Activated T-cell treated with anti-CD3 and anti-CD28 coated beads, Interleukin-2, amount 50 U/mL, for 4 hours (primary cell): ENCODE measurements at regions not wholly inside any gene's neighbourhood (a gene's known extent, or its start where the extent isn't known, plus 50 kb on each side); places are given as distances from the start of the nearest gene placed in this dataset.

ENCODE experiments used
- ATAC-seq, 2 donors: fragments of 200-7000 bp; cut with Tn5 transposase; one replicate each; pipeline ENCODE4 v1.10.0; 2021
- DNase-seq: peaks from one replicate; pipeline ENCODE4 v3.0.0-alpha.2; 2020
- H3K27me3 Mint-ChIP-seq: one replicate; pipeline ENCODE4 v1.8.0; 2021; ENCODE audit warnings: low read depth, mixed read lengths
- H3K36me3 Mint-ChIP-seq: one replicate; pipeline ENCODE4 v1.8.0; 2022; ENCODE audit warnings: mixed read lengths; ENCODE audit not compliant: insufficient read depth
- H3K4me1 Mint-ChIP-seq: one replicate; pipeline ENCODE4 v1.8.0; 2021; ENCODE audit warnings: low read depth, mixed read lengths
- H3K4me3 Mint-ChIP-seq: one replicate; pipeline ENCODE4 v1.8.0; 2021; ENCODE audit warnings: mild to moderate bottlenecking, moderate library complexity, mixed read lengths
- H3K9me3 Mint-ChIP-seq: one replicate; pipeline ENCODE4 v1.8.0; 2021; ENCODE audit warnings: mixed read lengths

GRCh38 chr13:58238972-58239773 lies 607.6 kb downstream of the PCDH17 start:
- Mint-ChIP-seq H3K9me3 (peaks cover 21% of the 10 kb centered on the region), H3K27me3 (no peaks in the 10 kb centered on the region), H3K4me1 (no peaks in the 10 kb centered on the region), H3K4me3 (no peak overlapping the region), H3K36me3 (no peaks in the 10 kb centered on the region)
- DNase-seq (no peak), ATAC-seq (no peak)

DNA sequence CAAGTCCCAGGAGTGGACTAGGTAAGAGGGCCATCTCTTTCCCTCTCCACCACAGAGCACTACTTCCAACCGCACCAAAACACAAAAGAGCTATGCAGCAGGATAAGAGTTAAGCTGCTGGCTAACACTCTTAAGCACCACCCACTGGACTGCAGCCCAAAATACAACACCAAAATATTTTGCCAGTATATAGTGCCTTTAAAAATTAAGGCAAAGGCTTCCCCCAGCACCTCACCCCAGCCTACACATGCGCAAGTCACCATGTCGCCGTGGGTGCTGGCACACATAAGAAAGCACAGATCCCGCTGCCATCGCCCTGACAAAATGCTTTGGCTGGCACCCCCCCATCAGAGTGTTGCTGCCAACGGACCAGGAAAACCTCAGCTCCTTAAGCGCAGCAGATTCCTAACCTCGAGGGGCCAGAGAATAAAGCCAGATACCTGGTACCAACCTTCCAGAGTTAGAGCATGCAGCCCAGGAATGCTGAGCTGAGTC lies 608.3 kb downstream of the PCDH17 start:
- H3K9me3 Mint-ChIP-seq = peaks cover 28% of the 10 kb centered on the region
- no peak overlapping the region for H3K4me3 Mint-ChIP-seq
- ATAC-seq (no peak), DNase-seq (no peak)
- H3K27me3 Mint-ChIP-seq = no peaks in the 10 kb centered on the region
- no peaks in the 10 kb centered on the region for H3K4me1 Mint-ChIP-seq
- H3K36me3 Mint-ChIP-seq = no peaks in the 10 kb centered on the region

GRCh38 chr13:58247080-58247479 lies 615.5 kb downstream of the PCDH17 start:
- no peak overlapping the region for H3K4me3 Mint-ChIP-seq
- no peaks in the 10 kb centered on the region for H3K36me3 Mint-ChIP-seq
- H3K9me3 Mint-ChIP-seq = peaks cover 36% of the 10 kb centered on the region
- H3K4me1 Mint-ChIP-seq = no peaks in the 10 kb centered on the region
- no peaks in the 10 kb centered on the region for H3K27me3 Mint-ChIP-seq
- no peak for ATAC-seq
- no peak for DNase-seq

DNA sequence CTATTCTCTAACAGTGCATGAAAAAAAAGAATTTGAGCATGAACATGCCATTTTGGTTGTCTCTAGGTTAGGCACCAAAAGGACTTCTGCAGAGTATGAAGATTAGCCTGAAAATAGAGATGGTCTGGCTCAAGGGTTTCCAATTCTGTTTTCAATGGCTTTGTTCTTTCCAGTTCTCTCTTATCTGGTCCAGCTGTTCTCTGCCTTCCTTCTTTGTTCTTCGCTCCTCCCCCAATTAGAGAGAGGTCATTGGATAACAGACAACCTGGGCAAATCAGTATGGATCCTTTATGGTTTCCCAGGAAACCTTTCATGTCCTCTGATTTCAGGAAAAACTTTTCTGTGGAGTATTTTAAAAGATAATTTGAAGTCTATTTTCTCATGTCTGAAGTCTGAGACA lies 623.4 kb downstream of the PCDH17 start:
- Mint-ChIP-seq H3K4me1 (no peaks in the 10 kb centered on the region), H3K9me3 (peaks cover 26% of the 10 kb centered on the region), H3K36me3 (no peaks in the 10 kb centered on the region), H3K27me3 (no peaks in the 10 kb centered on the region), H3K4me3 (no peak overlapping the region)
- DNase-seq (no peak), ATAC-seq (no peak)

GRCh38 chr13:58266271-58266670 lies 634.7 kb downstream of the PCDH17 start:
- Mint-ChIP-seq H3K27me3 (no peaks in the 10 kb centered on the region), H3K36me3 (no peaks in the 10 kb centered on the region), H3K4me1 (no peaks in the 10 kb centered on the region), H3K9me3 (peaks cover 17% of the 10 kb centered on the region), H3K4me3 (no peak overlapping the region)
- DNase-seq = no peak
- no peak for ATAC-seq

GRCh38 chr13:58298556-58299135 lies 667.1 kb downstream of the PCDH17 start:
- ATAC-seq = no peak
- H3K36me3 Mint-ChIP-seq = no peaks in the 10 kb centered on the region
- no peaks in the 10 kb centered on the region for H3K27me3 Mint-ChIP-seq
- H3K4me1 Mint-ChIP-seq = no peaks in the 10 kb centered on the region
- DNase-seq = no peak
- H3K4me3 Mint-ChIP-seq = no peak overlapping the region
- H3K9me3 Mint-ChIP-seq = peaks cover 3% of the 10 kb centered on the region

DNA sequence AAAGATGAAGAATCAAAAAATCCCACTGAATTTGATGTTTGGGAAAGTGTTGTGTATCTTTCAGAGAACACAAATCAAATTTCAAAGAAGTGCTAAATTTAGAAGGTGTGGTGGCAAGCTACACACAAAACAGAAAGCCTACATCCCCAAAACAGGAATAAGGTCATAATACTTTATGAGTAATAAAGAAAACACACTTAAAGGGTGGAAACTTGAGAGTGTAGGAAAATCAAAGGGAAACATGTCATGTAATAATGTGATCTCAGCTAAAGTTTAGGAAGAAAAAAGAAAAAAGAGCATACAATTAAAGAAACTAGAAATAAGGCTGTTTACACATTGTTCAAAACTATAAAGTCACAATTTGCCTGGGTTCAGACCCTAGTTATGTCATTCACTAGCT lies 668.7 kb downstream of the PCDH17 start:
- ATAC-seq (no peak), DNase-seq (no peak)
- H3K9me3 Mint-ChIP-seq = peaks cover 3% of the 10 kb centered on the region
- H3K4me3 Mint-ChIP-seq = no peak overlapping the region
- H3K36me3 Mint-ChIP-seq = no peaks in the 10 kb centered on the region
- no peaks in the 10 kb centered on the region for H3K4me1 Mint-ChIP-seq
- H3K27me3 Mint-ChIP-seq = no peaks in the 10 kb centered on the region

DNA sequence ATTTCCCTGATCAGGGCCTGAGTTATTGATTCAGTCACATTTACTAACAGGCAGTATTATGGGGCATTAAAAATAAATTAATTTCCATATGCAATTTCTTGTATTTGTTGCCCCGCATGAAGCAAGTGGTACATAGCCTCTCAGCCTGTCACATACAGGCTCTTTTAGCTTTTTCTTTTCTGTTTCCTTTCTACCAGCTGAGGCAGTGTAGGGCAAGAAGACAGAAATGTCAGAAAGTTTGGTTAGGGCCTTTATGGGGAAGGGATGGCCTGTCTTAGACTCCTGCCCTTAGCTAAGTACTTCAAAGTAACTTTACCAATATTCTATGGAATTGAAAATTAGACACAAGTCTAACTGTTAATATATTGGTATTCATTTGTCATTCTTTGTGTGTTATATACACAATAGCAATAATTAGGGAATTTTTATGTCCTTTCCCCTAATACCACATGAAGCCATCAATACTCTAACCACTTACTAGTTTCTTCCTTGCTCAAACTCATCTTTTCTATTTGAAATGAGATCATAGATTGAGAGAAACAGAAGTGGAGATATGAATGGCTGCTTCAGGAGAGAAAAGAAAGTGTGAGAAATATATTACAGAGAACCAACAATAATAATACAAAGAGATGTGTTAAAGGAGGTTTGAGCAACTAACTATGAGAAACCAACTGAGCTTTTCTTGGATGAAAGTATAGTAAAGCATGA lies 669.6 kb downstream of the PCDH17 start:
- DNase-seq = no peak
- ATAC-seq = no peak
- H3K4me1 Mint-ChIP-seq = no peaks in the 10 kb centered on the region
- peaks cover 3% of the 10 kb centered on the region for H3K9me3 Mint-ChIP-seq
- H3K4me3 Mint-ChIP-seq = no peak overlapping the region
- H3K36me3 Mint-ChIP-seq = no peaks in the 10 kb centered on the region
- no peaks in the 10 kb centered on the region for H3K27me3 Mint-ChIP-seq

DNA sequence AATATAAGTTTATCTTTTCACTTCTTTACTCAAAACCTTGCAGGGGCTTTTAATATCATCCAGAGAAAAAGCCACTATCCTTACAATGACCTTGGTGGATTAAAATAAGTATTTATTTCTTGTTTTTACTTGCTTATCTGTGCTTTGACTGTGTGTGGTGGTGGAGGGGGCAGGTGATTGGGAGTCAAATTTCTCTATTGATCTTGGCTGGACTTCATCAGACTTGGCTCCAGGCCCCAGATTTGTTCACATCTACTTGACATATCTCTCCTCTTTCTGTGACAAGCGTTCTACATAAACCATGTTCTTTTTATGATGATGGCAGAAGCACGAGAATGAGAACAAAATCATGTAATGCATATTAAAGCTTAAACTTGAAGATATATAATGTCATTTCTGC lies 670.8 kb downstream of the PCDH17 start:
- Mint-ChIP-seq H3K27me3 (no peaks in the 10 kb centered on the region), H3K4me1 (no peaks in the 10 kb centered on the region), H3K4me3 (no peak overlapping the region), H3K36me3 (no peaks in the 10 kb centered on the region), H3K9me3 (peaks cover 3% of the 10 kb centered on the region)
- no peak for ATAC-seq
- DNase-seq = no peak

DNA sequence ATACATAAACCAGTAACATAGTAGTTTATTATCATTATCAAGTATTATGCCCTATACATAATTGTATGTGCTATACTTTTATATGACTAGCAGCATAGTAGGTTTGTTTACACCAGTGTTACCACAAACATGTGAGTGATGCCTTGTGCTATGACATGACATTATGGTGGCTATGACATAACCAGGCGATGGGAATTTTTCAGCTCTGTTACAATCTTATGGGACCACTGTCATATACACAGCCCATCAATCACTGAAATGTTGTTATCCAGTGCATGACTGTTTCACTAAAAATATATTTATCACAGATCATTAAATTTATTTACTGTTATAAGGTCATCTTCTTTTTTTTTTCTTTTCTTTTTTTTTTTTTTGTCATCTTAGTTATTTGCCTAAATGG lies 674.5 kb downstream of the PCDH17 start:
- H3K9me3 Mint-ChIP-seq = no peaks in the 10 kb centered on the region
- H3K27me3 Mint-ChIP-seq = no peaks in the 10 kb centered on the region
- H3K4me3 Mint-ChIP-seq = no peak overlapping the region
- DNase-seq (no peak), ATAC-seq (no peak)
- H3K36me3 Mint-ChIP-seq = no peaks in the 10 kb centered on the region
- no peaks in the 10 kb centered on the region for H3K4me1 Mint-ChIP-seq

DNA sequence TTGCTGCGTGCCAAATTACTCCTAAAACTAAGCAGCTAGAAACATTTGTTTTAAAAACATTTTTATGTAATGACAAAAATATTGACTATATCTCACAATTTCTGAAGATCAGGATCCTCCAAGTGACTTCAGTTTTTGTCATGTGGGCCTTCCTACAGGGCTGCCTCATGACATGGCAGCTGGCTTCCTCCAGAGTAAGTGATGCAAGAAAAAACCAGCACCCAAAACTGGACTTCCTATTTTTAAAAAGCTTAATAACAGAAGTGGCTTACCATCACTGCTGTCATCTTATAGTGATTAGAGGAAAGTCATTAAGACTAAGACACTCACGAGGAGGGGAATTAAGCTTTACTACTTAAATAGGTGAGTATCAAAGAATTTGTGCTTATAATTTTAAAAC lies 681.7 kb downstream of the PCDH17 start:
- H3K9me3 Mint-ChIP-seq = peaks cover 3% of the 10 kb centered on the region
- DNase-seq (no peak), ATAC-seq (no peak)
- no peaks in the 10 kb centered on the region for H3K27me3 Mint-ChIP-seq
- no peak overlapping the region for H3K4me3 Mint-ChIP-seq
- no peaks in the 10 kb centered on the region for H3K36me3 Mint-ChIP-seq
- H3K4me1 Mint-ChIP-seq = no peaks in the 10 kb centered on the region

DNA sequence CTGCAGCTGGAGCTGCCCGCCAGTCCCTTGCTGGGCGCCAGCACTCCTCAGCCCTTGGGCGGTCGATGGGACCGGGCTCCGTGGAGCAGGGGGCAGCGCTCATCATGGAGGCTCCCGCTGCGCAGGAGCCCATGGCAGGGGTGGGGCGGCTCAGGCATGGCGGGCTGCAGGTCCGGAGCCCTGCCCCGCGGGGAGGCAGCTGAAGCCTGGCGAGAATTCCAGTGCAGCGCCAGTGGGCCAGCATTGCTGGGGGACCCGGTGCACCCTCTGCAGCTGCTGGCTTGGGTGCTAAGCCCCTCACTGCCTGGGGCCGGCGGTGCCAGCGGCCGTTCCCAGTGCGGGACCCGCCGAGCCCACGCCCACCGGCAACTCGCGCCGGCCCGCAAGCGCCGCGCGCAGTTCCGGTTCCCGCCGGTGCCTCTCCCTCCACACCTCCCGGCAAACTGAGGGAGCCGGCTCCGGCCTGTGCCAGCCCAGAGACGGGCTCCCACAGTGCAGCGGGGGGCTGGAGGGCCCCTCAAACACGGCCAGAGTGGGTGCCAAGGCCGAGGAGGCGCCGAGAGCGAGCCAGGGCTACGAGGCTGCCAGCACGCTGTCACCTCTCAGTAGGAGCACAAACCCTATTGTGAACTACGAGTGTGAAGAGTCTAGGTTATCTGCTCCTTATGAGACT lies 687.1 kb downstream of the PCDH17 start:
- Mint-ChIP-seq H3K9me3 (peaks cover 3% of the 10 kb centered on the region), H3K4me3 (no peak overlapping the region), H3K4me1 (no peaks in the 10 kb centered on the region), H3K27me3 (no peaks in the 10 kb centered on the region), H3K36me3 (no peaks in the 10 kb centered on the region)
- DNase-seq (no peak), ATAC-seq (no peak)

GRCh38 chr13:58324161-58324560 lies 692.6 kb downstream of the PCDH17 start:
- H3K36me3 Mint-ChIP-seq = no peaks in the 10 kb centered on the region
- H3K9me3 Mint-ChIP-seq = no peaks in the 10 kb centered on the region
- H3K4me1 Mint-ChIP-seq = no peaks in the 10 kb centered on the region
- ATAC-seq (no peak), DNase-seq (no peak)
- H3K27me3 Mint-ChIP-seq = no peaks in the 10 kb centered on the region
- no peak overlapping the region for H3K4me3 Mint-ChIP-seq

GRCh38 chr13:58329746-58330145 lies 698.2 kb downstream of the PCDH17 start:
- Mint-ChIP-seq H3K4me1 (no peaks in the 10 kb centered on the region), H3K4me3 (no peak overlapping the region), H3K9me3 (peaks cover 8% of the 10 kb centered on the region), H3K36me3 (no peaks in the 10 kb centered on the region), H3K27me3 (no peaks in the 10 kb centered on the region)
- ATAC-seq (no peak), DNase-seq (no peak)
